Esophagus squamous epithelium (tissue), 4 donors: ENCODE measurements at regions not wholly inside any gene's neighbourhood (a gene's known extent, or its start where the extent isn't known, plus 50 kb on each side); places are given as distances from the start of the nearest gene placed in this dataset.

Experiments
- CTCF ChIP-seq, 6 experiments: fragments of 450-650 bp in 4 of 6; fragments of 200-600 bp in 2 of 6; sonication (generic) in 2 of 6; IDR thresholded peaks; one replicate each; pipeline ENCODE4 v1.5.1; 2016 to 2019; ENCODE audit warnings: antibody characterized with exemption in 6 of 6, mild to moderate bottlenecking in 4 of 6, moderate library complexity in 4 of 6
- POLR2A ChIP-seq, 4 donors: fragments of 450-650 bp; IDR thresholded peaks; one replicate each; pipeline ENCODE4 v1.6.1; 2017; ENCODE audit warnings: antibody characterized with exemption in 4 of 4, mild to moderate bottlenecking in 4 of 4, moderate library complexity in 3 of 4

- TF ChIP-seq CTCF (IDR thresholded peaks at IDR 0.05) (no peak), POLR2A (IDR thresholded peaks at IDR 0.05) (no peak)
These were observed 517.2 kb downstream of the DHX35 start for GRCh38 chr20:39479196-39479810.
